Lower leg skin (tissue), 4 donors: ENCODE measurements at regions not wholly inside any gene's neighbourhood (a gene's known extent, or its start where the extent isn't known, plus 50 kb on each side); places are given as distances from the start of the nearest gene placed in this dataset.

ENCODE experiments used
- DNase-seq, 2 donors: peaks; one replicate each; pipeline ENCODE4 v3.0.0-alpha.2; 2019; ENCODE audit warnings: low spot score in 2 of 2
- H3K4me3 ChIP-seq: fragments of 200-600 bp; sonication (generic); 2 replicates; pipeline ENCODE4 v1.5.1; 2017; ENCODE audit warnings: mild to moderate bottlenecking, low read depth; ENCODE audit not compliant: poor library complexity, severe bottlenecking
- CTCF ChIP-seq, 3 donors: fragments of 450-650 bp; IDR thresholded peaks; one replicate each; pipeline ENCODE4 v1.5.1; 2016; ENCODE audit warnings: antibody characterized with exemption in 3 of 3, mild to moderate bottlenecking in 3 of 3, moderate library complexity in 2 of 3
- POLR2A ChIP-seq, 2 donors: fragments of 450-650 bp; IDR thresholded peaks; one replicate each; pipeline ENCODE4 v1.6.1; 2016 to 2017; ENCODE audit warnings: antibody characterized with exemption in 2 of 2, mild to moderate bottlenecking in 1 of 2, moderate library complexity in 1 of 2
- WGBS, 2 donors: methylation state at CpG; one replicate each; pipeline ENCODE4 v1.1.5; 2018; 5-methylcytosine and 5-hydroxymethylcytosine counted together
- intact Hi-C: fragments of 100-400 bp; cut with DNase I; formaldehyde crosslinking; loops from one replicate; pipeline ENCODE4 v1.15.0; 2023; ENCODE audit warnings: low total_unique reads

GRCh38 chr21:28734522-28735175 lies 258.0 kb downstream of the LTN1 start:
- intact Hi-C loops, result no loop called here
- no peak overlapping the region for H3K4me3 ChIP-seq
- 40 to 54% methylated on average over 4 of the region's 4 CpGs for WGBS, 2 donors
- DNase-seq, result no peak
- TF ChIP-seq CTCF (IDR thresholded peaks at IDR 0.05), result no peak
- TF ChIP-seq POLR2A (IDR thresholded peaks at IDR 0.05), result no peak

GRCh38 chr21:28731700-28732321 lies 260.9 kb downstream of the LTN1 start:
- DNase-seq, result no peak
- intact Hi-C loops, result no loop called here
- 77 to 83% methylated on average over 6 of the region's 6 CpGs for WGBS, 2 donors
- TF ChIP-seq POLR2A (IDR thresholded peaks at IDR 0.05) (no peak), CTCF (IDR thresholded peaks at IDR 0.05) (no peak)
- H3K4me3 ChIP-seq, result no peak overlapping the region

GRCh38 chr21:28729887-28730286 lies 262.8 kb downstream of the LTN1 start:
- intact Hi-C loops, result no loop called here
- no peak overlapping the region for H3K4me3 ChIP-seq
- no peak for DNase-seq
- 82 to 84% methylated on average over 6 of the region's 6 CpGs for WGBS, 2 donors
- TF ChIP-seq POLR2A (IDR thresholded peaks at IDR 0.05), result no peak
- no peak for TF ChIP-seq CTCF (IDR thresholded peaks at IDR 0.05)

- intact Hi-C loops, result no loop called here
- WGBS, 2 donors, result 55 to 71% methylated on average over 1 of the region's 1 CpG
These were observed 264.9 kb downstream of the LTN1 start for GRCh38 chr21:28727809-28728208.

GRCh38 chr21:28725396-28725795 lies 267.3 kb downstream of the LTN1 start:
- TF ChIP-seq CTCF (IDR thresholded peaks at IDR 0.05) (no peak), POLR2A (IDR thresholded peaks at IDR 0.05) (no peak)
- WGBS, 2 donors, result 68 to 71% methylated on average over 1 of the region's 1 CpG
- no peak overlapping the region for H3K4me3 ChIP-seq
- intact Hi-C loops, result no loop called here
- no peak for DNase-seq

More at GRCh38 chr21:28727809-28728208, 264.9 kb downstream of the LTN1 start:
- H3K4me3 ChIP-seq, result no peak overlapping the region
- no peak for TF ChIP-seq POLR2A (IDR thresholded peaks at IDR 0.05)
- TF ChIP-seq CTCF (IDR thresholded peaks at IDR 0.05), result no peak
- DNase-seq, result no peak
